Ascending aorta (tissue), 2 donors: ENCODE measurements at regions not wholly inside any gene's neighbourhood (a gene's known extent, or its start where the extent isn't known, plus 50 kb on each side); places are given as distances from the start of the nearest gene placed in this dataset.

Experiments
- DNase-seq, 2 donors: peaks; one replicate each; pipeline ENCODE4 v3.0.0-alpha.2; 2019; ENCODE audit warnings: low spot score in 2 of 2
- H3K27ac ChIP-seq, 2 donors: fragments of 200-600 bp; sonication (generic); one replicate each; pipeline ENCODE4 v1.5.1; 2016 to 2017; ENCODE audit warnings: mild to moderate bottlenecking in 1 of 2
- H3K27me3 ChIP-seq: fragments of 200-600 bp; sonication (generic); one replicate; pipeline ENCODE4 v1.5.1; 2017
- H3K36me3 ChIP-seq, 2 donors: fragments of 200-600 bp; sonication (generic); one replicate each; pipeline ENCODE4 v1.5.1; 2016
- H3K4me1 ChIP-seq, 2 donors: fragments of 200-600 bp; sonication (generic); one replicate each; pipeline ENCODE4 v1.5.1; 2016 to 2017; ENCODE audit warnings: mild to moderate bottlenecking in 1 of 2
- H3K4me3 ChIP-seq, 2 donors: fragments of 200-600 bp; sonication (generic); one replicate each; pipeline ENCODE4 v1.5.1; 2016 to 2017; ENCODE audit warnings: mild to moderate bottlenecking in 1 of 2
- H3K9me3 ChIP-seq, 2 donors: fragments of 200-600 bp; sonication (generic); one replicate each; pipeline ENCODE4 v1.5.1; 2016
- intact Hi-C: fragments of 100-400 bp; cut with DNase I; formaldehyde crosslinking; loops from one replicate; pipeline ENCODE4 v1.15.1; 2023
- TF ChIP-seq, protein P1 (sequence below), 3 experiments: fragments of 200-600 bp in 2 of 3; fragments of 450-650 bp in 1 of 3; sonication (generic) in 2 of 3; IDR thresholded peaks; one replicate each; pipeline ENCODE4 v1.5.1; 2016 to 2019; ENCODE audit warnings: antibody characterized with exemption in 3 of 3, mild to moderate bottlenecking in 1 of 3, moderate library complexity in 1 of 3

DNA sequence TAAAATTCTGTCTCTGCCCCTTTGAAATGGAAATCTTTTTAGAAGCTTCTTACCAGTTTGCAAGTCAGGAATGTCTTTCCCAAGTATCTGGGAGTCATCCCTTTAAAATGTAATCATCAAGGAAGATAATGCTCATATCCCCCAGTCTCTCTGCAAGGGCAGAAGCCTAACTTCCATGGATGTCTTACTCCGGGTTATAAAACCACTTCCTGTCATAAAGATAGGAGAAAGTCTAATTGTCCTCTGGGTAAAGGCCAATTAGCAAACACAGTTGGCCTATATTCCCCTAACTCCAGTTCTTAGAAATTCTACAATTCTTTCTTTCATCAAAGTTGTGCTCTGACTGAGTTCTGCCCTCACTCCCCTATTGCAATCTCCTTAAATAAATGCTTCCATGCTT, 1631.5 kb upstream of the LRRTM3 start:
- DNase-seq: no peak
- TF ChIP-seq, protein P1, sequence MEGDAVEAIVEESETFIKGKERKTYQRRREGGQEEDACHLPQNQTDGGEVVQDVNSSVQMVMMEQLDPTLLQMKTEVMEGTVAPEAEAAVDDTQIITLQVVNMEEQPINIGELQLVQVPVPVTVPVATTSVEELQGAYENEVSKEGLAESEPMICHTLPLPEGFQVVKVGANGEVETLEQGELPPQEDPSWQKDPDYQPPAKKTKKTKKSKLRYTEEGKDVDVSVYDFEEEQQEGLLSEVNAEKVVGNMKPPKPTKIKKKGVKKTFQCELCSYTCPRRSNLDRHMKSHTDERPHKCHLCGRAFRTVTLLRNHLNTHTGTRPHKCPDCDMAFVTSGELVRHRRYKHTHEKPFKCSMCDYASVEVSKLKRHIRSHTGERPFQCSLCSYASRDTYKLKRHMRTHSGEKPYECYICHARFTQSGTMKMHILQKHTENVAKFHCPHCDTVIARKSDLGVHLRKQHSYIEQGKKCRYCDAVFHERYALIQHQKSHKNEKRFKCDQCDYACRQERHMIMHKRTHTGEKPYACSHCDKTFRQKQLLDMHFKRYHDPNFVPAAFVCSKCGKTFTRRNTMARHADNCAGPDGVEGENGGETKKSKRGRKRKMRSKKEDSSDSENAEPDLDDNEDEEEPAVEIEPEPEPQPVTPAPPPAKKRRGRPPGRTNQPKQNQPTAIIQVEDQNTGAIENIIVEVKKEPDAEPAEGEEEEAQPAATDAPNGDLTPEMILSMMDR (IDR thresholded peaks at IDR 0.05): no peak
- H3K4me1 ChIP-seq: no peaks in the 10 kb centered on the region
- no peaks in the 10 kb centered on the region for H3K36me3 ChIP-seq
- H3K9me3 ChIP-seq: no peaks in the 10 kb centered on the region
- H3K4me3 ChIP-seq: no peak overlapping the region
- intact Hi-C loops: no loop called here
- H3K27ac ChIP-seq: no peak overlapping the region
- H3K27me3 ChIP-seq: no peaks in the 10 kb centered on the region

DNA sequence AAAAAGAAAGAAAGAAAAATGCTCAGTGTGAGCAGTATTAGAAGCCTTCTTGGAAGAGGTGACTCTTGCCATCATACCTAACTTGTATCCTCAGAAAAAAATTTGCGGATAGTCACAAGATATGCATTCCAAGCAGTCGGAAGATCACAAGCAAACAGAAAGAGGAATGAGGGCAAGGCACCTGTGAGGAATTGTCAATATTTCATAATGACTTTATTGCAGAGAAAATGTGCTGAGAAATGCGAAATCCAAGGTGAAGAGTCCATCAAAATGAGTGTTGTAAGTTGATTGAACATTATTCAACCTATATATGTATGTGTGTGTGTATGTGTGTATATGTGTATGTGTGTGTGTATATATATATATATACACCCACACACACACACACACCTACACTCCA, 1624.7 kb upstream of the LRRTM3 start:
- no peaks in the 10 kb centered on the region for H3K27me3 ChIP-seq
- H3K4me1 ChIP-seq: no peaks in the 10 kb centered on the region
- no peak overlapping the region for H3K4me3 ChIP-seq
- H3K36me3 ChIP-seq: no peaks in the 10 kb centered on the region
- H3K27ac ChIP-seq: no peak overlapping the region
- no peak for DNase-seq
- intact Hi-C loops: no loop called here
- H3K9me3 ChIP-seq: no peaks in the 10 kb centered on the region
- TF ChIP-seq, protein P1 (IDR thresholded peaks at IDR 0.05): no peak

DNA sequence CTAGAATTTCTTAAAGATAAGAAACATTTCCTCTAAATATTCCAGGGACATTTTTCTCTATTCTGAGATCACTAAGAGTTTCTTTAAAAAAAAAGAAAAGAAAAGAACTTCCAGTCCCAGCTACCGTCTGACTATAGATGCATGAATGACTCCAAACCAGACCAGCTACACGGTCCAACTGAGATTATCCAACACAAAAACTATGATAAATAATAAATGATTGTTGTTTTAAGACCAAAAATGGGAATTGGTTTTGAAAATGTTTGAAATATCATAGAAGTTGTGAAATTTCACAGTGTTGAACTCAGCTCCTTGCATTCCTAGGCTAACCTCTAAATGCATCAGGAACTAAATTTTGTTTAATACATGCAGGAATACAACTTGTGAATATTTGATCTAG, 1619.6 kb upstream of the LRRTM3 start:
- intact Hi-C loops: no loop called here

DNA sequence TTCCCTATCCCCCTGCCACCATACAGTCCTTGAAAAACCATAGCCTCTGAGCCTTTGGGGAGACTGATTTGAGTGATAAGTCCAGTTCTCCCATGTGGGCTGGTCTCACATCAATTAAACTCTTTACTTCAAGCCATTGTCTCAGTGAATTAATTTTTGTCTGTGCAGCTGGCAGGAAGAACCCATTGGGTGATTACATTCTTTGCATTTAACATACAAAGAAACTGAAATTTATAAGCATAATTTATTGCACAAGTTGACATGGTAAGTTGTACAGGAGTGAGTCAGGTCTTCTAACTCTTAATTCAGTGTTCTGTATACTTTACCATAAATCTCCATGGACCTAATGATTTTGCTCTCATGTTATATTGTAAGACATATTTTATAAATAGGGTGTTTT, 1613.0 kb upstream of the LRRTM3 start:
- Histone ChIP-seq H3K4me3 (no peak overlapping the region), H3K27me3 (no peaks in the 10 kb centered on the region), H3K27ac (no peak overlapping the region), H3K4me1 (no peaks in the 10 kb centered on the region), H3K9me3 (no peaks in the 10 kb centered on the region), H3K36me3 (no peaks in the 10 kb centered on the region)
- TF ChIP-seq, protein P1 (IDR thresholded peaks at IDR 0.05): no peak
- intact Hi-C loops: no loop called here
- DNase-seq: no peak

More for the DNA sequence above, 1619.6 kb upstream of the LRRTM3 start:
- no peaks in the 10 kb centered on the region for H3K27me3 ChIP-seq
- no peak for DNase-seq
- H3K4me3 ChIP-seq: no peak overlapping the region
- TF ChIP-seq, protein P1 (IDR thresholded peaks at IDR 0.05): no peak
- no peaks in the 10 kb centered on the region for H3K36me3 ChIP-seq
- no peak overlapping the region for H3K27ac ChIP-seq
- H3K4me1 ChIP-seq: no peaks in the 10 kb centered on the region
- H3K9me3 ChIP-seq: no peaks in the 10 kb centered on the region

DNA sequence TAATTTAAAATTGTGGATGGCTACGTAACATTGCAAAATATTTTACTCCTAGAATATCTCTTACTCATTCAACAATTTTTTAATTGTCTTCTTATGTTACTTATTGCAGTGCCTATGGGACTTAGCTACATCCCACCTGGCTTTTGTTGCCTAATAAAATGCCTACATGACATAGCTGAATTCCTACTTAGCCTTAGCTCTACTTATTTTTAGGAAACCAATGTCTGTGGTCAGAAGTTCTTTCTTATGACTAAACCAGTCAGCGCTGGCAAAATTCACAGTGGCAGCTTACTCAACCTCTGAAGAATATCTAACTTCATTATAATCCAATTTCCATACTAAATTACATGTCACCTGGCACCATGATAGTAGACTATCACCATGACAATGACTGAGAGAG, 1612.4 kb upstream of the LRRTM3 start:
- TF ChIP-seq, protein P1 (IDR thresholded peaks at IDR 0.05): no peak
- no peaks in the 10 kb centered on the region for H3K9me3 ChIP-seq
- no peaks in the 10 kb centered on the region for H3K36me3 ChIP-seq
- H3K27ac ChIP-seq: no peak overlapping the region
- no peaks in the 10 kb centered on the region for H3K4me1 ChIP-seq
- no peaks in the 10 kb centered on the region for H3K27me3 ChIP-seq
- intact Hi-C loops: no loop called here
- DNase-seq: no peak
- no peak overlapping the region for H3K4me3 ChIP-seq

DNA sequence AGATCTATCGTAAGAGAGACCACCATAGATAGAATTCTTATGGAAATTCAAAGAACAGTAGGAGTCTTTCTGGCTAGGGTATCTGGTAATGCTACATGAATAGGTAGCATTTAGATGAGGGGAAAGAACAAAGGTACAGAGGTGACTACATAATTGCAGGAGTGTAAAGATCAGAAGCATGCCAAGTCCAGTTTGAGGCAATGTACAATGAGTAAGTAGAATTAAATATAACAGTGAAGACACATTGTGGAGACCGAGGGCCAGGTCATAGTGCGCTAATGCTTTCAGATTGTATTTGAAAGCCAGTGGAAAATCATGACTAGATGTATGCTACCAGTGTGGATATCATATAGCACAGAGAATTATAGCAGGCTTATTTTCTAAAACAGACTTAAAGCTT, 1611.6 kb upstream of the LRRTM3 start:
- intact Hi-C loops: no loop called here
- Histone ChIP-seq H3K4me3 (no peak overlapping the region), H3K36me3 (no peaks in the 10 kb centered on the region), H3K9me3 (no peaks in the 10 kb centered on the region), H3K27me3 (no peaks in the 10 kb centered on the region), H3K27ac (no peak overlapping the region), H3K4me1 (no peaks in the 10 kb centered on the region)
- TF ChIP-seq, protein P1 (IDR thresholded peaks at IDR 0.05): no peak
- DNase-seq: no peak
